ENCODE measurements at regions not wholly inside any gene's neighbourhood (a gene's known extent, or its start where the extent isn't known, plus 50 kb on each side); places are given as distances from the start of the nearest gene placed in this dataset.

DNA sequence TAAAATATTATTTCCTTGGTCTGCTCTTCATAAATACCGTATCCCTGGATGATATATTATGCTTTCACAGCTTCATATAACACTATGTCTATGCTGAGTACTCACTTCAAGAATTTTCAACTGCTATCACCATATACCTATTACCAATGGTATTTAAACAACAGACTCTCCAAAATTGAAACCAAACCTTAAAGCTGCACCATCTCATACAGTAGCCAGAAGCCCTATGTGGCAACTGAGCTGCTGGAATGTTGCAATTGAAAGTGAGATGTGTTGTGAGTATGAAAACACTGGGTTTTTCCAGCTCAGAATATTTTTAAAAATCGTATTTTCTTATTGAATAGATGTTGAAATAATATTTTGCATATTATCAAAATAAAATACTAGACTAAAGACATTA is 130.1 kb upstream of the GOLGA6L6 start:
- no TSS peak for BruUV-seq (replicated peaks)
- H2AFZ ChIP-seq (replicated peaks; ENCODE audit: low read length, poor library complexity): no peak overlapping the region
- H2BK120ac ChIP-seq (ENCODE audit: low read depth, low read length): no peak overlapping the region
- no peaks in the 10 kb centered on the region for H4K20me1 ChIP-seq (ENCODE audit: insufficient read depth, low read length)
- dilution Hi-C loops (cut with HindIII; ENCODE audit: low sequenced_read_pairs, unreplicated experiment) (no loop called here), in situ Hi-C loops (cut with MboI; ENCODE audit: low sequenced_read_pairs) (no loop called here), intact Hi-C loops (cut with micrococcal nuclease) (no loop called here)
- H4K8ac ChIP-seq (ENCODE audit: low read depth in 2 of 2, low read length in 2 of 2): no peak overlapping the region
- no peaks in the 10 kb centered on the region for H3K79me1 ChIP-seq (ENCODE audit: low read depth in 1 of 2, low read length in 2 of 2)
- H3K4me3 ChIP-seq (ENCODE audit: insufficient read depth, low read depth, low read length): no peak overlapping the region
- no peaks in the 10 kb centered on the region for H3K27me3 ChIP-seq (ENCODE audit: control insufficient read depth, insufficient read depth, low read length)
- H3K14ac ChIP-seq (replicated peaks; ENCODE audit: low read depth, low read length): no peak overlapping the region
- H3K9ac ChIP-seq (ENCODE audit: low read depth, low read length): no peak overlapping the region
- H3K56ac ChIP-seq (ENCODE audit: extremely low read depth, insufficient read depth, low read length): no peak overlapping the region
- no peak overlapping the region for H3K4me2 ChIP-seq (ENCODE audit: low read depth, low read length)
- no peak overlapping the region for H2BK20ac ChIP-seq (ENCODE audit: low read depth, low read length)
- CTCF ChIA-PET: no interaction called here
- POLR2A ChIA-PET (ENCODE audit: unreplicated experiment): no interaction called here
- H2BK15ac ChIP-seq (ENCODE audit: low read depth, low read length): no peak overlapping the region
- WGBS, 2 experiments (ENCODE audit: extremely low coverage in 2 of 2, insufficient read length in 1 of 2): no CpG with 5 or more reads among the region's 2 CpGs
- no peak overlapping the region for H4K91ac ChIP-seq (ENCODE audit: insufficient read depth, low read depth, low read length)
- H3K36me3 ChIP-seq (ENCODE audit: control insufficient read depth, insufficient read depth, low read length): no peaks in the 10 kb centered on the region
- ATAC-seq (ENCODE audit: low read depth): no peak
- H2BK5ac ChIP-seq (ENCODE audit: low read depth, low read length, poor library complexity, severe bottlenecking): no peak overlapping the region
- no peak overlapping the region for H3K18ac ChIP-seq (ENCODE audit: low read depth, low read length)
- H2AK9ac ChIP-seq (replicated peaks; ENCODE audit: low read depth, low read length, poor library complexity): no peak overlapping the region
- no peak overlapping the region for H4K5ac ChIP-seq (ENCODE audit: low read depth, low read length)
- no peak for DNase-seq
- no peak overlapping the region for H2AK5ac ChIP-seq (ENCODE audit: low read depth, low read length)
- H3K4ac ChIP-seq (ENCODE audit: low read depth, low read length): no peak overlapping the region
- H3K27ac ChIP-seq (ENCODE audit: insufficient read depth, low read length): no peak overlapping the region
- no peak for TF ChIP-seq BHLHE40 (IDR thresholded peaks at IDR 0.05; ENCODE audit: low read depth, low read length)
- TF ChIP-seq, protein P1, sequence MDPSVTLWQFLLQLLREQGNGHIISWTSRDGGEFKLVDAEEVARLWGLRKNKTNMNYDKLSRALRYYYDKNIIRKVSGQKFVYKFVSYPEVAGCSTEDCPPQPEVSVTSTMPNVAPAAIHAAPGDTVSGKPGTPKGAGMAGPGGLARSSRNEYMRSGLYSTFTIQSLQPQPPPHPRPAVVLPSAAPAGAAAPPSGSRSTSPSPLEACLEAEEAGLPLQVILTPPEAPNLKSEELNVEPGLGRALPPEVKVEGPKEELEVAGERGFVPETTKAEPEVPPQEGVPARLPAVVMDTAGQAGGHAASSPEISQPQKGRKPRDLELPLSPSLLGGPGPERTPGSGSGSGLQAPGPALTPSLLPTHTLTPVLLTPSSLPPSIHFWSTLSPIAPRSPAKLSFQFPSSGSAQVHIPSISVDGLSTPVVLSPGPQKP (IDR thresholded peaks at IDR 0.05; ENCODE audit: borderline replicate concordance, low read depth, low read length): no peak
- TF ChIP-seq FOS (IDR thresholded peaks at IDR 0.05; ENCODE audit: low read depth, low read length): no peak
- no peak for TF ChIP-seq NFE2L2 (IDR thresholded peaks at IDR 0.05; ENCODE audit: low read depth, low read length)
- TF ChIP-seq, protein P2, sequence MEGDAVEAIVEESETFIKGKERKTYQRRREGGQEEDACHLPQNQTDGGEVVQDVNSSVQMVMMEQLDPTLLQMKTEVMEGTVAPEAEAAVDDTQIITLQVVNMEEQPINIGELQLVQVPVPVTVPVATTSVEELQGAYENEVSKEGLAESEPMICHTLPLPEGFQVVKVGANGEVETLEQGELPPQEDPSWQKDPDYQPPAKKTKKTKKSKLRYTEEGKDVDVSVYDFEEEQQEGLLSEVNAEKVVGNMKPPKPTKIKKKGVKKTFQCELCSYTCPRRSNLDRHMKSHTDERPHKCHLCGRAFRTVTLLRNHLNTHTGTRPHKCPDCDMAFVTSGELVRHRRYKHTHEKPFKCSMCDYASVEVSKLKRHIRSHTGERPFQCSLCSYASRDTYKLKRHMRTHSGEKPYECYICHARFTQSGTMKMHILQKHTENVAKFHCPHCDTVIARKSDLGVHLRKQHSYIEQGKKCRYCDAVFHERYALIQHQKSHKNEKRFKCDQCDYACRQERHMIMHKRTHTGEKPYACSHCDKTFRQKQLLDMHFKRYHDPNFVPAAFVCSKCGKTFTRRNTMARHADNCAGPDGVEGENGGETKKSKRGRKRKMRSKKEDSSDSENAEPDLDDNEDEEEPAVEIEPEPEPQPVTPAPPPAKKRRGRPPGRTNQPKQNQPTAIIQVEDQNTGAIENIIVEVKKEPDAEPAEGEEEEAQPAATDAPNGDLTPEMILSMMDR (conservative IDR thresholded peaks at IDR 0.05; ENCODE audit: low read depth, low read length): no peak
- TF ChIP-seq MAFK (IDR thresholded peaks at IDR 0.05; ENCODE audit: low read depth, low read length): no peak
- no peak for TF ChIP-seq SMC3 (IDR thresholded peaks at IDR 0.05; ENCODE audit: low read depth, low read length)
- TF ChIP-seq MAZ (IDR thresholded peaks at IDR 0.05; ENCODE audit: borderline replicate concordance, low read depth, low read length): no peak
- TF ChIP-seq, protein P3, sequence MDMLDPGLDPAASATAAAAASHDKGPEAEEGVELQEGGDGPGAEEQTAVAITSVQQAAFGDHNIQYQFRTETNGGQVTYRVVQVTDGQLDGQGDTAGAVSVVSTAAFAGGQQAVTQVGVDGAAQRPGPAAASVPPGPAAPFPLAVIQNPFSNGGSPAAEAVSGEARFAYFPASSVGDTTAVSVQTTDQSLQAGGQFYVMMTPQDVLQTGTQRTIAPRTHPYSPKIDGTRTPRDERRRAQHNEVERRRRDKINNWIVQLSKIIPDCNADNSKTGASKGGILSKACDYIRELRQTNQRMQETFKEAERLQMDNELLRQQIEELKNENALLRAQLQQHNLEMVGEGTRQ (IDR thresholded peaks at IDR 0.05; ENCODE audit: low read depth, low read length): no peak
- TF ChIP-seq CEBPB (IDR thresholded peaks at IDR 0.05; ENCODE audit: low read depth, low read length): no peak
- no peak for TF ChIP-seq POLR2A (IDR thresholded peaks at IDR 0.05; ENCODE audit: low read depth, low read length)
- no peak for TF ChIP-seq CHD1 (IDR thresholded peaks at IDR 0.05; ENCODE audit: low read depth, low read length)
- no peak for TF ChIP-seq RCOR1 (IDR thresholded peaks at IDR 0.05; ENCODE audit: insufficient replicate concordance, low read length)
- TF ChIP-seq MXI1 (IDR thresholded peaks at IDR 0.05; ENCODE audit: borderline replicate concordance, low read depth, low read length): no peak
- no peak for TF ChIP-seq RFX5 (IDR thresholded peaks at IDR 0.05; ENCODE audit: low read depth, low read length)
- H3K9me1 ChIP-seq (ENCODE audit: insufficient read depth, low read length): no peaks in the 10 kb centered on the region
- no peaks in the 10 kb centered on the region for H3K4me1 ChIP-seq (ENCODE audit: control insufficient read depth, insufficient read depth, low read length)
- no peak overlapping the region for H3K23ac ChIP-seq (ENCODE audit: low read depth, low read length)
- no peaks in the 10 kb centered on the region; the same call in 1 of the 2 replicates for H3K9me3 ChIP-seq (ENCODE audit: control insufficient read depth, insufficient read depth, low read length)
